ENCODE measurements at regions not wholly inside any gene's neighbourhood (a gene's known extent, or its start where the extent isn't known, plus 50 kb on each side); places are given as distances from the start of the nearest gene placed in this dataset.

DNA sequence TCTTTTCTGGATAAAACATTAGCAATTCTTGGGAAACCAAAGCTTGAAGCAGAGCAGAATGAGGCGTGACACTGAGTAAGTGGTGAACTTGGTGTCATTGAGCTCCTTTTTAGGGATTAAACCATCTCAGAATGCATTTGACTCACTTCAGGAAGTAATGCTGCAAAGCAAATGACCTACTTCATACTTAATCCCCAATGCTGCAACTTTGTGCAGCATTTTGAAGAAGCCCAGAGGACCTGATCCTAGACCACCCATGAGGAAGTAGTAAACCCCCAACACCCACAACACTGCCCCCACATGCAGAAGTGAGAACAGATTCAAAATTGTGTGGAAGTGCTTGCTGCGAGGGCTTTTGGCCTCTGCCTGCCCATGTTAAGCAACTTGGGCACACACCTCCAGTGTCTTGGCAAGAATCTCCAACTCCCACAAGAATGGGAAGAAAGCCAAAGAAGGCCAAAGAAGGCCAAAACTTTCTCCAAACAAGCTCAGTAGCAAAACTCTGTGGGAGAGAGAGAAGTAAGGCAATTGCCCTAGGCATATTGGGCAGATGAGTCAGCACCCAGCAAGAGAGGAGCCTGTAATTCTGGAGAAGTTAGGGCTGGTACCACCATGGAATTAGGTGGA is 69.2 kb upstream of the ETV6 start:
- no peak for TF ChIP-seq ZFX (IDR thresholded peaks at IDR 0.05)
- H3K27ac ChIP-seq, result peak overlapping the region; percentile 47

DNA sequence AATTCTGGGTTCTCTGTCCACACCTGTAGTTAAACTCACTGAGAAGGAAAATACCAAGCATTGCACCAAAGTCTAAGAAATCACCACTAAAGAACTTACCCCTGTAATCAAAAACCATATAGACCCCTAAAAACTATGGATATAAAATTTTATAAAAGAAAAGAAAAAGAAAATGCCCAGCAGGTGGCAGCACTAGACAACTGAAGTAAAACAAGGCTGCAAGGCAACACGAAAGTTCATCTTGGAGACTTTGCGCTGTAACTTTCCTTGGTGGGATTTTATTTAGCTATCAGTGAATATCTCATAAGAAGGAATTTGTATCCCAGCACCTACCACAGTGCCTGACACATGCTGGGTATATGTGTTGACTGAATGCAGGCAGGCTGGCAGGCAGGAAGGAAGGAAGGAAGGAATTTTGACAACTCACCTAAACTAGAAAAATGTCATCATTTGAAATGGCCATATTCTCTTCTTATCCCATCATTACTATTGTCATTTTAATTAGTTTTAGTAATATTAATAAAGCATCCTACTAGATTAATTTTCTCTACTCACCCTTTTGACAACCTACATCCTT is 68.2 kb upstream of the ETV6 start:
- TF ChIP-seq, protein P1, sequence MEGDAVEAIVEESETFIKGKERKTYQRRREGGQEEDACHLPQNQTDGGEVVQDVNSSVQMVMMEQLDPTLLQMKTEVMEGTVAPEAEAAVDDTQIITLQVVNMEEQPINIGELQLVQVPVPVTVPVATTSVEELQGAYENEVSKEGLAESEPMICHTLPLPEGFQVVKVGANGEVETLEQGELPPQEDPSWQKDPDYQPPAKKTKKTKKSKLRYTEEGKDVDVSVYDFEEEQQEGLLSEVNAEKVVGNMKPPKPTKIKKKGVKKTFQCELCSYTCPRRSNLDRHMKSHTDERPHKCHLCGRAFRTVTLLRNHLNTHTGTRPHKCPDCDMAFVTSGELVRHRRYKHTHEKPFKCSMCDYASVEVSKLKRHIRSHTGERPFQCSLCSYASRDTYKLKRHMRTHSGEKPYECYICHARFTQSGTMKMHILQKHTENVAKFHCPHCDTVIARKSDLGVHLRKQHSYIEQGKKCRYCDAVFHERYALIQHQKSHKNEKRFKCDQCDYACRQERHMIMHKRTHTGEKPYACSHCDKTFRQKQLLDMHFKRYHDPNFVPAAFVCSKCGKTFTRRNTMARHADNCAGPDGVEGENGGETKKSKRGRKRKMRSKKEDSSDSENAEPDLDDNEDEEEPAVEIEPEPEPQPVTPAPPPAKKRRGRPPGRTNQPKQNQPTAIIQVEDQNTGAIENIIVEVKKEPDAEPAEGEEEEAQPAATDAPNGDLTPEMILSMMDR (conservative IDR thresholded peaks at IDR 0.05), result peak; percentile 69
- TF ChIP-seq ZFX (IDR thresholded peaks at IDR 0.05), result no peak
- H3K27ac ChIP-seq, result no peak overlapping the region

DNA sequence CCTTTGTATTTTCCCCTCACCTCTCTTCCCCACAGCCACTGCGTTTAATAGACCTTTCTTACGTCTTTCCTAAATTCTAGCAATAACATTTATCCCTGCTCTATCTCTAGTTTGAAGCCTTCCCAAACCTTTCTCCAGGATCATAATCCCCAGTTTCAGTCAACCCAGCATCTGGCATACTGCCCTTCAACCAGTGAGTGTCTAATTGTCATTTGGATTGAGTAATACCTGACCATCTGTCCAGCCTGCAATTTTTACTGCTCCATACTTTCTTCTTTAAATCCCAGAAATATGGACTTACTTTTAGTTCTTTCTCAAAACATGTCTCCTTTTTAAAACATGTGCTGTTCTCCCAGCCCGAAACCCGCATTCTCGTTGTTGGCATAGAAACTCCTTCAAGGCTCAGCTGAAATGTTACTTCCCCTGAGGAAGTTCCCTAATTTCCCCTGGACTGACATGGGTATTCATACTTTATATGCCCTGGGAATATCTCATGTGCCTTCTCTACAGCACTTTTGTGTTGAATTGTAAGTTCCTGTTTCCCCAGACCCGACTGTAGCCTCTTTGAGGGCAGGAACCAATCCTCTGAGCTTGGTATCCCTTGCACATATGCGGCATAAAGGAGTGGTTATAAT is 65.1 kb upstream of the ETV6 start:
- no peak overlapping the region for H3K27ac ChIP-seq
- TF ChIP-seq ZFX (IDR thresholded peaks at IDR 0.05), result no peak
- TF ChIP-seq, protein P1 (conservative IDR thresholded peaks at IDR 0.05), result no peak

DNA sequence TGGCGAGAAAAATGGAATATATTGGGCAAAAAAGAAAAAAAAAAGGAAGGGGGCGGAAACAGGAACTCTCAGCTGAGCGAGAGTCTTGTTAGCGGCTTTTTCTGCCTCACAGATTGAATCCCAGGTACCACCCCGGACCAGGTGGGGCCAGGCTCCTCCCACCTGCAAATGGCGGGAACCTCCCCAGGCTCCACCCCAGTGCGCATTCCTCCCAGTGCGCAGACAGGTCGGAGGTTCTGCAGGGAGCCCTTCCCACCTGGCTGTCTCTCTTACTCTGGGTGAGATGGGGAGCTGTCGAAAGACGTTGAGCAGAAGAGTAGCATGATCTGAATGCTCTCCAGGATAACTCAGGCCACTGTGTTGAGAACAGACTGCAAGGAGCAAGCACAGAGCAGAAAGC is 57.0 kb upstream of the ETV6 start:
- no peak for TF ChIP-seq ZFX (IDR thresholded peaks at IDR 0.05)

DNA sequence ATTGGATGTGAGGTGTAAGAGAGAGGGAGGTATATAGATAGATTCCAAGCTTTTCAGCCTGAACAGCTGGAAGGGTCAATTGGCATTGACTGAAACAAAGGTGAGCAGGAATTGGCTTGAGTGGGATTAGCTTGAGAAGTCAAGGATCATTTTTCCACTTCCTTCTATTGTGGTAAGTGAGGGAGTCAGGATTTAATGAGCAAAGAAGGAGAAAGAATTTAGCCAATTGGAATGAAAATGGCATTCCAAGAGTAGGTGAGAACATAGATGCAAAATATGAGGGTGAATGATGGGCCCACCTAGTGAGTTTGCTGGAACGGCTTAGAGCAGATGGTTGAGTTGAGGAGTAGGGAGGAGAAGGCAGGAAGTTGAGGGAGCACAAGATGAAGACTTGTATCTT is 56.5 kb upstream of the ETV6 start:
- TF ChIP-seq ZFX (IDR thresholded peaks at IDR 0.05), result no peak
- TF ChIP-seq, protein P1 (conservative IDR thresholded peaks at IDR 0.05), result no peak
- H3K27ac ChIP-seq, result no peak overlapping the region

More for the DNA sequence above, 57.0 kb upstream of the ETV6 start:
- H3K27ac ChIP-seq, result no peak overlapping the region

DNA sequence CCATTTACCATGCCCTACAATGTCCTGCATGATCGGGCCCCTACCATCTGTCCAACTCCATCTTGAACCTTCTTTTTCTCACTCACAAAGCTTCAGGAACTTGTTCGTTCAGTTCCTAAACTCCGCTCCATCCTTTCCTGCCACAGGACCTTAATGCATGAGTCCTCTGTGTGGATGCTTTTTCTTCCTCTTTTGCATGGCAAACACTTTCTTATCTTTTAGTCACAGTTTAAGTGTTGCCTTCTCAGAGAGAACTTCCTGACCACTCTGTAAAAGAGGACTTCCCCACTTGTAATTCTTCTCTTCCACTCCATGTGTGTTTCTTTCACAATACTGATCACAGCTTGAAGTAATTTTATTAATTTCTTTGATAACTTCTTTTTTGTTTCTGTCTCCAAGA is 54.4 kb upstream of the ETV6 start:
- TF ChIP-seq, protein P1 (conservative IDR thresholded peaks at IDR 0.05), result no peak
- TF ChIP-seq ZFX (IDR thresholded peaks at IDR 0.05), result no peak
- H3K27ac ChIP-seq, result no peak overlapping the region

DNA sequence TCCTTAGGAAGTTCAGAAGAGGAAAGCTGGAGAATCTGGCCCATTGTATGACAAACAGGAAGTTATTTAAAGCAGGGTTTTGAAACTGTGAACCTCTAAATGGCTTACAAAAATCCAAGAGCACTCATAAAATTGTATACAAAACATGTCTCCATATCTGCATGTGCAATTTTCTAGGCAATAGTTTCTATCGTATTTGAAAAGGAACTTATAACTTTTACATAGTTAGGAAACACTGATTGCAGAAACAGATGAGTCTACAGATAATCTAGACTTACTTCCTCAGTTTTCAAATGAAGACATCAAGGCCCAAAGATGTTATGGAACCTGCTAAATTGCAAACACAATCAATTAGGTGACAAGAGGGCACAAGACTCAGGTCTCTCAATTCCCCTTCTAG is 53.3 kb upstream of the ETV6 start:
- no peak overlapping the region for H3K27ac ChIP-seq
- TF ChIP-seq ZFX (IDR thresholded peaks at IDR 0.05), result no peak
- TF ChIP-seq, protein P1 (conservative IDR thresholded peaks at IDR 0.05), result no peak

DNA sequence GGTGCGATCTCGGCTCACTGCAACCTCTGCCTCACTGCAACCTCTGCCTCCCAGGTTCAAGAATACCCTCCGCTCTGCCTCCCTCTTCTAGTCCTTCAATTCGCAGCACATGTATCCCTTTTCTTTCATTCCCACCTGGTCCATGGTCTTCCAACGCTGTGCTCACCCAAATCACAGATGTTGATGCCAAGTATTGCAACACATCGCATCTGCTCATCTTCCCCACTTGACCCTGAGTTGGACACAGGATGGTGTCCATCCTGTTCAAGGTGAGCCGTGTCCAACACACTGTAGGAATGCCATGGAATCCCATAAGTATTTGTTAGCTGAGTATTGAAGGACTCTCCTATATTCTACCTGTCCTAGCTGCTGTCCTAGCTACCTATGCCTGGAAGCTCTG is 50.6 kb upstream of the ETV6 start:
- no peak overlapping the region for H3K27ac ChIP-seq
- TF ChIP-seq, protein P1 (conservative IDR thresholded peaks at IDR 0.05), result no peak

Data from C4-2B (cell line).